Ishikawa (cell line): ENCODE measurements at regions not wholly inside any gene's neighbourhood (a gene's known extent, or its start where the extent isn't known, plus 50 kb on each side); places are given as distances from the start of the nearest gene placed in this dataset.

Experiments used
- NFIC ChIP-seq: IDR thresholded peaks from 2 replicates; pipeline ENCODE4 v1.6.1; 2012
- USF1 ChIP-seq: IDR thresholded peaks from 2 replicates; pipeline ENCODE4 v1.6.1; 2012
- TF ChIP-seq, protein P1 (sequence below): IDR thresholded peaks from 2 replicates; pipeline ENCODE4 v1.6.1; 2012; ENCODE audit warnings: low read depth, mild to moderate bottlenecking

DNA sequence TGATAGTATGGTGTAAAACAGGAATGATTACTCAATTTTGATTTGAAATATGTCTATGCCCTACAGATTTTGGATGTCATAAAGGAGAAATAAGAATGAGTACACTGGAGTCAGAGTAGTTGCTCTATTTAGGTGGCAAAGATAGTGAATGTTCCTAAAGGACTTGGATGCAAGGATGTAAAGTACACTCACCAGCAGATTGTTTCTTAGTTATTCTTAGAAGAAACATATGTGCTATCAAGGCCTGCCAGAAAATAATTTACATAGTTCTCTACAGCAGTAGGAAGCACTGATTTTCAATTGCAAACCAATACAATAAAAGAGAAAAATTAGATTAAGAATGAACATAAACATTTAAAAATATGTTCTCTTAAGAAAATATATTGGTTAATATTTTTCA, 259.4 kb downstream of the PPP1R3A start:
- no peak for TF ChIP-seq NFIC
- TF ChIP-seq, protein P1, sequence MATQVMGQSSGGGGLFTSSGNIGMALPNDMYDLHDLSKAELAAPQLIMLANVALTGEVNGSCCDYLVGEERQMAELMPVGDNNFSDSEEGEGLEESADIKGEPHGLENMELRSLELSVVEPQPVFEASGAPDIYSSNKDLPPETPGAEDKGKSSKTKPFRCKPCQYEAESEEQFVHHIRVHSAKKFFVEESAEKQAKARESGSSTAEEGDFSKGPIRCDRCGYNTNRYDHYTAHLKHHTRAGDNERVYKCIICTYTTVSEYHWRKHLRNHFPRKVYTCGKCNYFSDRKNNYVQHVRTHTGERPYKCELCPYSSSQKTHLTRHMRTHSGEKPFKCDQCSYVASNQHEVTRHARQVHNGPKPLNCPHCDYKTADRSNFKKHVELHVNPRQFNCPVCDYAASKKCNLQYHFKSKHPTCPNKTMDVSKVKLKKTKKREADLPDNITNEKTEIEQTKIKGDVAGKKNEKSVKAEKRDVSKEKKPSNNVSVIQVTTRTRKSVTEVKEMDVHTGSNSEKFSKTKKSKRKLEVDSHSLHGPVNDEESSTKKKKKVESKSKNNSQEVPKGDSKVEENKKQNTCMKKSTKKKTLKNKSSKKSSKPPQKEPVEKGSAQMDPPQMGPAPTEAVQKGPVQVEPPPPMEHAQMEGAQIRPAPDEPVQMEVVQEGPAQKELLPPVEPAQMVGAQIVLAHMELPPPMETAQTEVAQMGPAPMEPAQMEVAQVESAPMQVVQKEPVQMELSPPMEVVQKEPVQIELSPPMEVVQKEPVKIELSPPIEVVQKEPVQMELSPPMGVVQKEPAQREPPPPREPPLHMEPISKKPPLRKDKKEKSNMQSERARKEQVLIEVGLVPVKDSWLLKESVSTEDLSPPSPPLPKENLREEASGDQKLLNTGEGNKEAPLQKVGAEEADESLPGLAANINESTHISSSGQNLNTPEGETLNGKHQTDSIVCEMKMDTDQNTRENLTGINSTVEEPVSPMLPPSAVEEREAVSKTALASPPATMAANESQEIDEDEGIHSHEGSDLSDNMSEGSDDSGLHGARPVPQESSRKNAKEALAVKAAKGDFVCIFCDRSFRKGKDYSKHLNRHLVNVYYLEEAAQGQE: no peak
- no peak for TF ChIP-seq USF1
